22Rv1 (cell line): ENCODE measurements at regions not wholly inside any gene's neighbourhood (a gene's known extent, or its start where the extent isn't known, plus 50 kb on each side); places are given as distances from the start of the nearest gene placed in this dataset.

Experiments used
- CTCF ChIP-seq: fragments of 450-650 bp; IDR thresholded peaks from 2 replicates; pipeline ENCODE4 v1.5.1; 2017; ENCODE audit warnings: mild to moderate bottlenecking
- ZFX ChIP-seq: fragments of 450-650 bp; IDR thresholded peaks from 2 replicates; pipeline ENCODE4 v1.6.1; 2017; ENCODE audit warnings: antibody characterized with exemption, borderline replicate concordance

- TF ChIP-seq CTCF (no peak), ZFX (no peak)
Observed at GRCh38 chr9:89791754-89792153, 186.9 kb downstream of the GADD45G start.
